ENCODE measurements at regions not wholly inside any gene's neighbourhood (a gene's known extent, or its start where the extent isn't known, plus 50 kb on each side); places are given as distances from the start of the nearest gene placed in this dataset.
"Not testable (repeated sequence)": the region's sequence is repeated elsewhere in the genome, so short reads cannot be mapped to it uniquely, and the experiment has no call there.

DNA sequence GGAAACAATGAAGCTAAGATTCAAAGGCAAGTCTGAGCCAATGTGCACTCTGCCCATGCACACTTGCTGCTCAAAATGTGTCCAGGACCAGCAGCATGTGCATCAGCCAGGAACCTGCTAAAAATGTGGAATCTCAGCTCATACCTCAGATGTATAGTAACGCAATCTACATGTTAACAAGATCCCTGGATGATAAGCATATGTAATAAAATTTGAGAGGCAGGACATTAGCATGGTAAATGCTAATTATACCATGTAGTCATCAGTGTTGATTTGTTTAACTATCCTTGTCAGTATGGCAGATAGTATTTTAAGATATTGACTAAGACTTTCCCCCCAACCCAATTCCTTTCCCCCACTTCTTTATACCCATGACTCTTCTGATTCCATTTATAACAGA, 379.6 kb downstream of the TOX3 start:
- DNase-seq (ENCODE audit: low read depth) = no peak
- in situ Hi-C loops (cut with HindIII; ENCODE audit: low pct_unique_long_range_greater_than_20kb, low sequenced_read_pairs) = no loop called here

- DNase-seq (ENCODE audit: low read depth) = no peak
- in situ Hi-C loops (cut with HindIII; ENCODE audit: low pct_unique_long_range_greater_than_20kb, low sequenced_read_pairs) = no loop called here
Measured at GRCh38 chr16:52165961-52166360, 381.0 kb downstream of the TOX3 start.

- DNase-seq (ENCODE audit: low read depth) = no peak
Measured at GRCh38 chr16:52149003-52149402, 397.9 kb downstream of the TOX3 start.

GRCh38 chr16:52141871-52142270, 405.1 kb downstream of the TOX3 start:
- DNase-seq (ENCODE audit: low read depth) = no peak
- in situ Hi-C loops (cut with HindIII; ENCODE audit: low pct_unique_long_range_greater_than_20kb, low sequenced_read_pairs) = no loop called here

More at GRCh38 chr16:52149003-52149402, 397.9 kb downstream of the TOX3 start:
- in situ Hi-C loops (cut with HindIII; ENCODE audit: low pct_unique_long_range_greater_than_20kb, low sequenced_read_pairs) = no loop called here

GRCh38 chr16:52128361-52128760, 418.6 kb downstream of the TOX3 start:
- no peak for DNase-seq (ENCODE audit: low read depth)
- in situ Hi-C loops (cut with HindIII; ENCODE audit: low pct_unique_long_range_greater_than_20kb, low sequenced_read_pairs) = no loop called here

DNA sequence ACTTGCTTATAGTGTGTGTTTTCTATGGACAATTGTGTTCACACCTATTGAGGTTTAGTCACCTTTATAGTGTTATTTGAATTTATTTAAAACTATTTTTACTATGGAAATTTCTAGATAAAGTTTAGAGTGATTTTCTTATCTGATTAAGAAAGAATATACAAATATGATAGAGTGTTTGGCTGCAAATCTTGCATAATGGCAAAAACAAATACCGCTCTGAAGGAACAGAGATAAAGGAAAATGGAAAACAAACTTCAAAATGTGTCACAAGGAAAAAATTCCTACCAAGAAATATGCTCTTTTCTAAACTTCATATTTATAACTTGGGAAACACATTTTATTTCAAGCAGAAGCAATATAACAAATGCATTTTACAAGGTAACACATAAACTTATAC, 423.1 kb downstream of the TOX3 start:
- in situ Hi-C loops (cut with HindIII; ENCODE audit: low pct_unique_long_range_greater_than_20kb, low sequenced_read_pairs) = no loop called here
- no peak for DNase-seq (ENCODE audit: low read depth)

GRCh38 chr16:52123061-52123839, 423.7 kb downstream of the TOX3 start:
- in situ Hi-C loops (cut with HindIII; ENCODE audit: low pct_unique_long_range_greater_than_20kb, low sequenced_read_pairs) = no loop called here
- DNase-seq (ENCODE audit: low read depth) = no peak

GRCh38 chr16:52117171-52117570, 429.8 kb downstream of the TOX3 start:
- DNase-seq (ENCODE audit: low read depth) = no peak
- in situ Hi-C loops (cut with HindIII; ENCODE audit: low pct_unique_long_range_greater_than_20kb, low sequenced_read_pairs) = no loop called here

DNA sequence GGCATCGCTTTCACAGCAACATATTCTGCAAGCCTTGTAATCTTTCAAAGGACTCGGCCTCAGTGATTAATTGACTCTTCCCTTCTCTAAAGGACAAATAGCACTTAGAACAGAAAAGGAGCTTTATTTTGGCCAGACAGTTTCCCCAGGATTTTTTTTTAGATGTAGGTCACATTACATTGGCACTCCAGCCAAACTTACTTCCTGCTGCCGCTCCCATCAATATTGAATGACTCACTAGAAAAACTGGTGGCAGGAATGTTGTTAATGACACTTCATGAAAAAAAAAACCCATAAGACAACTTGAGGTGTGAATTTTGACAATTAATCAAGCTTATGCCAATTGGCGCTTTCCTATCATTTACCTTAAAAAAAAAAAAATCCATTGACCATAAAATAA, 432.6 kb downstream of the TOX3 start:
- in situ Hi-C loops (cut with HindIII; ENCODE audit: low pct_unique_long_range_greater_than_20kb, low sequenced_read_pairs) = no loop called here
- DNase-seq (ENCODE audit: low read depth) = peak; percentile 59

GRCh38 chr16:52113533-52114183, 433.3 kb downstream of the TOX3 start:
- in situ Hi-C loops (cut with HindIII; ENCODE audit: low pct_unique_long_range_greater_than_20kb, low sequenced_read_pairs) = no loop called here

GRCh38 chr16:52104993-52105392, 441.9 kb downstream of the TOX3 start:
- in situ Hi-C loops (cut with HindIII; ENCODE audit: low pct_unique_long_range_greater_than_20kb, low sequenced_read_pairs); DNase-seq (ENCODE audit: low read depth): not testable (repeated sequence)

More at GRCh38 chr16:52113533-52114183, 433.3 kb downstream of the TOX3 start:
- DNase-seq (ENCODE audit: low read depth) = peak; percentile 36

- DNase-seq (ENCODE audit: low read depth) = no peak
- in situ Hi-C loops (cut with HindIII; ENCODE audit: low pct_unique_long_range_greater_than_20kb, low sequenced_read_pairs) = no loop called here
Measured at GRCh38 chr16:52103791-52104190, 443.2 kb downstream of the TOX3 start.

- in situ Hi-C loops (cut with HindIII; ENCODE audit: low pct_unique_long_range_greater_than_20kb, low sequenced_read_pairs) = no loop called here
- no peak for DNase-seq (ENCODE audit: low read depth)
Measured at GRCh38 chr16:52101246-52101645, 445.7 kb downstream of the TOX3 start.

DNA sequence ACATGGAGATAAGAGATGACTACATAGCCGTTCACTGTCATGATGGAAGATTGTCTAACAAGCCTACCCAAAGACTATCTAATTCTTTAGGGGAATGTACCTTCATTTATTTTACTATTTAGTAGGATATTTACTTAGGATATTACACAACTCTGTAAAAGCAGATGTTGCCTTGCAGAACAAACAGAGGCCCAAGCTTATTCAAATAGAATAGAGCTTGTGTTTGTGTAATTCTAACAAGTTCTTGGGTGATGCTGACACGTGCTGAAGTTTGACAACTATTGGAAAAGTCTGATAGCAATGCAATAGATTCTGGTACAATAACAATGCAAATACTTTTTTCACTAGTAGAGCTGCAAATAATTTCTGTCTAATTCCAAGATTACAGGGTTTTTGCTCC, 447.6 kb downstream of the TOX3 start:
- in situ Hi-C loops (cut with HindIII; ENCODE audit: low pct_unique_long_range_greater_than_20kb, low sequenced_read_pairs) = no loop called here
- DNase-seq (ENCODE audit: low read depth) = no peak

DNA sequence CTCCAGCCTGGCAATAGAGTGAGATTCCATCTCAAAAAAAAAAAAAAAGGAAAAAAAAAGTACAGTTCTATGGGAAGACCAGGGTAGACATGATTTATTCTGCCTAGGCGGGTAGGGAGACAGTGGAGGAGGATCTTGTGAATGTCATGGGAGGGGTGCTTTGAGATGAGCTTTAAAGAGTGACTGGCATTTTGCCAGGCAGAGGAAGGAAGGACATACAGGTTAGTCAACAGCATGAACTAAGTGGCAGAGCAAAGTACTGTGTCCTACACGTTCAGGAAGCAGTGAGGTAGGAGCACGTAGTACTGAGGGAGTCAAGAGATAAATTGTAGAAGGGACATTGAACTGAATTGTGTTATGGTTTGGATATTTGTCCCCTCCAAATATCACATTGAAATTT, 451.5 kb downstream of the TOX3 start:
- DNase-seq (ENCODE audit: low read depth) = no peak
- in situ Hi-C loops (cut with HindIII; ENCODE audit: low pct_unique_long_range_greater_than_20kb, low sequenced_read_pairs) = no loop called here

GRCh38 chr16:52092126-52092525, 454.8 kb downstream of the TOX3 start:
- in situ Hi-C loops (cut with HindIII; ENCODE audit: low pct_unique_long_range_greater_than_20kb, low sequenced_read_pairs) = no loop called here
- no peak for DNase-seq (ENCODE audit: low read depth)

DNA sequence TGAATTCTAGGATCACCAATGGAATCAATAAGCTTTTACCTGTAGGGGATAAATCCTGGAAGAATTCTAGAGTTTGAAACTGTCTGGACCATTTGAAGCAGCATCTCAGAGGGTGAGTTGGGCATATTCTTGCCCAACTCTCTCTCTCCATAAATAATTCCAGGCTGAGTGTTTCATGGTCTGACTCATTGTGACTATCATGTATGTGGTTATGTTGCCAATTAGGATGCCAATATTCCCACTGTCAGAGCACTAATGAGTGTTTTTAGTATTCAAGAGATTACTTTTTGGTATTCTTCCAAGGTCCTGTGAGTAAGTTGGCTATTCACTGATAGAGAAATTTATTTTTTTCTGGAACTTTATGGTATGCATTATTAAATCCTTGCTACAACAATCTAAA, 456.9 kb downstream of the TOX3 start:
- DNase-seq (ENCODE audit: low read depth) = no peak
- in situ Hi-C loops (cut with HindIII; ENCODE audit: low pct_unique_long_range_greater_than_20kb, low sequenced_read_pairs) = no loop called here

- no peak for DNase-seq (ENCODE audit: low read depth)
- in situ Hi-C loops (cut with HindIII; ENCODE audit: low pct_unique_long_range_greater_than_20kb, low sequenced_read_pairs) = no loop called here
Measured at GRCh38 chr16:52089476-52089875, 457.5 kb downstream of the TOX3 start.

DNA sequence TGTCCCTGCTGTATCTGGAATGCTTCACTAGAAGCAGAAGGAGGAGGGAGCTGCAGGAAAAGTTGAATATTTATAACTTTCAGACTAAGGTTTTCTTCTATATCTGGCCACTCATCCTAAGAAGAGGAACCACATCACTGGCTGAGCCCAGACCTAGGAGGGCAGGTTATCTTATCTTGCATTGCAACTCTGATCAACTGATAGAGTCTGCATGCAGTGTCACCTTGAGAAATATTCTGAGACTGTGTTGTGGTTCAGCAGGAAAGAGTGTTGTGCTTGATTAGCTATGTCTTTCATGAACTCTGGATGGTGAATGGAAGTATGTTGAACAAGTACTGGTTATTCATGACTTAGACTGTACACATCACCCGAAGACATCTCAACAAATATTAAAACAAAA, 460.0 kb downstream of the TOX3 start:
- no peak for DNase-seq (ENCODE audit: low read depth)
- in situ Hi-C loops (cut with HindIII; ENCODE audit: low pct_unique_long_range_greater_than_20kb, low sequenced_read_pairs) = no loop called here
